Stomach (tissue), 4 donors: ENCODE measurements at regions not wholly inside any gene's neighbourhood (a gene's known extent, or its start where the extent isn't known, plus 50 kb on each side); places are given as distances from the start of the nearest gene placed in this dataset.

Source experiments
- CTCF ChIP-seq, 7 experiments: fragments of 450-650 bp in 4 of 7; fragments of 200-600 bp in 3 of 7; sonication (generic) in 3 of 7; IDR thresholded peaks; one replicate each; pipeline ENCODE4 v1.5.1; 2016 to 2019; ENCODE audit warnings: antibody characterized with exemption in 7 of 7, control low read depth in 2 of 7, mild to moderate bottlenecking in 1 of 7
- POLR2A ChIP-seq, 4 donors: fragments of 450-650 bp; IDR thresholded peaks; one replicate each; pipeline ENCODE4 v1.6.1; 2016; ENCODE audit warnings: antibody characterized with exemption in 4 of 4, control low read depth in 2 of 4, mild to moderate bottlenecking in 1 of 4, moderate library complexity in 1 of 4

GRCh38 chr20:56974499-56975250, 291.8 kb downstream of the BMP7 start:
- TF ChIP-seq POLR2A (IDR thresholded peaks at IDR 0.05) (no peak), CTCF (IDR thresholded peaks at IDR 0.05) (peak in 2 of 7 experiments; percentile 6 to 28)
